WERI-Rb-1 (cell line): ENCODE measurements at regions not wholly inside any gene's neighbourhood (a gene's known extent, or its start where the extent isn't known, plus 50 kb on each side); places are given as distances from the start of the nearest gene placed in this dataset.

ENCODE experiments used
- DNase-seq: peaks from one replicate; pipeline ENCODE4 v3.0.0-alpha.2; 2020
- H3K27ac ChIP-seq: fragments of 250-450 bp; sonication (Bioruptor Pico); 2 replicates; pipeline ENCODE4 v1.5.1; 2020; ENCODE audit warnings: mild to moderate bottlenecking, moderate library complexity
- H3K27me3 ChIP-seq: fragments of 250-450 bp; sonication (Bioruptor Pico); 2 replicates; pipeline ENCODE4 v1.5.1; 2021; ENCODE audit warnings: mild to moderate bottlenecking, low read depth, moderate library complexity; ENCODE audit not compliant: insufficient read depth, severe bottlenecking
- H3K36me3 ChIP-seq: fragments of 250-450 bp; sonication (Bioruptor Pico); 2 replicates; pipeline ENCODE4 v1.5.1; 2020; ENCODE audit warnings: mild to moderate bottlenecking, moderate library complexity
- H3K4me3 ChIP-seq: 2 replicates; pipeline ENCODE4 v1.5.1; 2011; ENCODE audit warnings: low read depth, mild to moderate bottlenecking, control low read depth, low read length
- H3K9me3 ChIP-seq: fragments of 250-450 bp; sonication (Bioruptor Pico); 2 replicates; pipeline ENCODE4 v1.5.1; 2021; ENCODE audit warnings: mild to moderate bottlenecking, moderate library complexity; ENCODE audit not compliant: severe bottlenecking
- TF ChIP-seq, protein P1 (sequence below): IDR thresholded peaks from 2 replicates; pipeline ENCODE4 v1.5.1; 2011; ENCODE audit warnings: low read depth, mild to moderate bottlenecking, control low read depth, inconsistent platforms, low read length

DNA sequence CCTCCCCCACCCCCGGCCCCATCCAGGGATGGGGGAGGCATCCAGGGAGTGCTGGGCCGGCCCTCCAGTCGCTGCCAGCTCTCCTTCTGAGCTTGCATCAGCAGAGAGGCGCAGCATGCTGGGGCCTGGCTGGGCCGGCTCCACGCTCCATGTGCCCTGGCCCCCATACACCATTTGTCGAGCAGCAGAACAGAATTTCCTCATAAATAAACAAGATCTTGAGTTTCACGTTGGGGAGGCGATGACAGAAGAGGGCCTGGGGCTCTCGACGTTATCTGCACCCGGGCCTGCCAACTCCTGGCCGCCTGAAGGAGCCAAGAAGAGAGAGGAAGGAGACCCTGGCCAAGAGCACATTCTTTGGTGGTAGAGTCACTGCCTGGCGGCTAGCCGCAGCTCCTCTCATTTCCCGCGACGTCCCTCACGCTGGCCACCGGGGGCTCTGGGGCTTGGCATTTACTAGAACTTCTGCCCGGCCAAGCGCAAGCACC, 177.0 kb downstream of the FGF18 start:
- H3K27ac ChIP-seq = no peak overlapping the region
- H3K9me3 ChIP-seq = no peaks in the 10 kb centered on the region
- TF ChIP-seq, protein P1, sequence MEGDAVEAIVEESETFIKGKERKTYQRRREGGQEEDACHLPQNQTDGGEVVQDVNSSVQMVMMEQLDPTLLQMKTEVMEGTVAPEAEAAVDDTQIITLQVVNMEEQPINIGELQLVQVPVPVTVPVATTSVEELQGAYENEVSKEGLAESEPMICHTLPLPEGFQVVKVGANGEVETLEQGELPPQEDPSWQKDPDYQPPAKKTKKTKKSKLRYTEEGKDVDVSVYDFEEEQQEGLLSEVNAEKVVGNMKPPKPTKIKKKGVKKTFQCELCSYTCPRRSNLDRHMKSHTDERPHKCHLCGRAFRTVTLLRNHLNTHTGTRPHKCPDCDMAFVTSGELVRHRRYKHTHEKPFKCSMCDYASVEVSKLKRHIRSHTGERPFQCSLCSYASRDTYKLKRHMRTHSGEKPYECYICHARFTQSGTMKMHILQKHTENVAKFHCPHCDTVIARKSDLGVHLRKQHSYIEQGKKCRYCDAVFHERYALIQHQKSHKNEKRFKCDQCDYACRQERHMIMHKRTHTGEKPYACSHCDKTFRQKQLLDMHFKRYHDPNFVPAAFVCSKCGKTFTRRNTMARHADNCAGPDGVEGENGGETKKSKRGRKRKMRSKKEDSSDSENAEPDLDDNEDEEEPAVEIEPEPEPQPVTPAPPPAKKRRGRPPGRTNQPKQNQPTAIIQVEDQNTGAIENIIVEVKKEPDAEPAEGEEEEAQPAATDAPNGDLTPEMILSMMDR = no peak

DNA sequence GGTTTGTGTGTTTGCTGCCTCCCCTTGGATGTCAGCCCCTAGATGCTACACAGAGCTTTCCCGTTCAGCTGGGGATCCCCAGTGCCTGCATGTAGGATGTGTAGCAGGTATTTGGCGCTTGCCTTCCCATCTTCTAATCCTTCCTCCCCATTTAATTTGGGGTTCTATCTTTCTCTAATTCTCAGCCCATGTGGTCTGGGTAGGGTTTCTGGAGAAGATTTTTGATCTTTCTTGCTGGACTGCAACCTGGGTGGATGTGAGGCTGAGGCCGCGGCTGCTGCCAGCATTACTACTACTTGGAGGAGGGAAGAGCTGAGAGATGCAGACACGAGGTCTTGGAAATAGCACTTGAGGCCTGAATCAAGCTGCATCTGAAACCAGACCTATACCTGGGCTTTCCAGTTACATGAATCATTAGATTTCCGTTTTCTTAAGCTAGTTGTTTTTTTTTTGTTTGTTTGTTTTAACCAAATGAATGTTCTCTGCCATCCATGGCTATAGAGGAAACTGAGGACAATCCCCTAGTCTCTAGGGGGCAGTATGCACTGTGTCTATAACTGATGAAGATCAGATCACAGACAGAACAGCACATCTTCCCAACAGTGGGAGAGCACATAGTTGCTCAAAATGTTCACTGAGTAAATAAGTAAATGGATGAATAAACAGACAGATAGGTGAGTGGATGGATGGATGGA, 178.6 kb downstream of the FGF18 start:
- TF ChIP-seq, protein P1 = peak; percentile 31; the same call in 1 of the 2 replicates
- H3K27ac ChIP-seq = no peak overlapping the region
- peaks cover 9% of the 10 kb centered on the region for H3K27me3 ChIP-seq
- DNase-seq = no peak
- no peak overlapping the region for H3K4me3 ChIP-seq
- no peaks in the 10 kb centered on the region for H3K36me3 ChIP-seq
- no peaks in the 10 kb centered on the region for H3K9me3 ChIP-seq

More for the DNA sequence above, 177.0 kb downstream of the FGF18 start:
- Histone ChIP-seq H3K36me3 (no peaks in the 10 kb centered on the region), H3K27me3 (peaks cover 9% of the 10 kb centered on the region), H3K4me3 (no peak overlapping the region)
- no peak for DNase-seq

DNA sequence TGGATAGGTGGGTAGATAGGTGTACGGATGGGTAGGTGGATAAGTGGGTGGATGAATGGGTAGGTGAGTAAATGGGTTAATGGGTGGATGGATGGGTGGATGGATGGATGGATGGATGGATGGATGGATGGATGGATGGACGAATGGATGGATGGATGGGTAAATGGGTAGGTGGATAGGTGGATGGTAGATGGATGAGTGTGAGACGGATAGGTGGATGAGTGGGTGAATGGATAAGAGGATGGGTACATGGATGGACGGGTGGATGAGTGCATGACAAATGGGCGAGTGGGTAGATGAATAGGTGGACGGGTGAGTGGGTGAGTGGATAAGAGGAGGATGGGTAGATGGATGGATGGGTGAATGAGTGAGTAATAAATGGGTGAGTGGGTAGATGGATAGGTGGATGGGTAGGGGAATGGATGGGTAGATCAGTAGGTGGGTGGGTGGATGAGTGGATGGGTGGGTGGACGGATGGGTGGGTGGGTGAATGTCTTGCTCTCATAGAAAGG, 179.2 kb downstream of the FGF18 start:
- no peak for DNase-seq
- no peaks in the 10 kb centered on the region for H3K9me3 ChIP-seq
- peaks cover 9% of the 10 kb centered on the region for H3K27me3 ChIP-seq
- H3K4me3 ChIP-seq = no peak overlapping the region
- no peaks in the 10 kb centered on the region for H3K36me3 ChIP-seq
- TF ChIP-seq, protein P1 = no peak
- H3K27ac ChIP-seq = no peak overlapping the region

DNA sequence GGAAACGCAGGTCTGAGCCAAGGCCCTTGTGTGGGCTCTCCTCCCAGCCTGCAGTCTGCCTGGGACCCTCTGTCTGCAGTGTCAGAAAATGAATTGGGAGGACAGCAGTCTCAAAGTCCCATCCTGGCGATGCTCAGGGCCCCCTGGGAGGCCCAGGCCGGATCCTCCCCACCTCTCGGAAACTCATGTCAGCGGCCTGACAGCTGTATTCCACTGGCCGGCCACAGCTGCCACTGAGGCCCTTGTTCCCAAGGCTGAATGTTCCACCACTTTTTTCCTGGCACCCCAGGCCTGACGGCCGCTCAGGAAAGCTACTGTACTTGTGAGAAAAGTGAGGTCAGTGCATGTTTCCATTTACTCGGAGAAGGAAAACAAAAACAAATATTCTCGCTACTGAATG, 180.0 kb downstream of the FGF18 start:
- no peaks in the 10 kb centered on the region for H3K36me3 ChIP-seq
- TF ChIP-seq, protein P1 = no peak
- H3K4me3 ChIP-seq = no peak overlapping the region
- DNase-seq = no peak
- no peaks in the 10 kb centered on the region for H3K9me3 ChIP-seq
- no peak overlapping the region for H3K27ac ChIP-seq
- peaks cover 9% of the 10 kb centered on the region for H3K27me3 ChIP-seq

DNA sequence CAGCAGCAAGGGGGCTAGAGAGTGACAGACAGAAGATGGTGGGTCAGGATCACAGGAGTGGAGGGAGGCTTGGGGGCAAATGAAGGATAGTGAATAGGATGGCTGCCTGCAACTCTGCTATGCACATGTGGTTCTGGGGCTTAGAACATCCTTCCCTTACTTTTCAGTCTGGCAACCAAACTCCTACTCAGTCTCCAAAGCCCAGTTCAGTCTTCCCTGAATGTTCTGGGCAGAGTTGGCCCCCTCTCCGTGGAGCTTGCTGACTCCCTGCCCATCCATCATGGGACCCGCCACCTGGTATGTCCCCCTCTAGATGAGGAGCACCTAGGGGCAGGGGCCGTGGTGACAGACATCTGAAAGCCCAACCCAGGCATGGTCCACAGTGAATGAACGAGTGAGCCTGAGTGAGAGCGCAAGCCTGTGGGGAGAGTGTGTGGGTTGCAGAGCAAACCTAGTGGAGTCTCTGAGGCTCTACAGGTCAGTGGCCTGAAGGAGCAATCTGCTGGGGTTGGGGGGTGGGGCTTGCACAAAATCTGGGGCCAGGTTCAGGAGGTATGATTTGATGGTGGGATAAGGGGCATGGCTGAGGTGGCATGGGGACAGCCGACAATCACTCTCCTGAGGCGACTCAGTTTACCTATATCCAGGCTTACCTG, 180.6 kb downstream of the FGF18 start:
- TF ChIP-seq, protein P1 = no peak
- no peak overlapping the region for H3K27ac ChIP-seq
- H3K36me3 ChIP-seq = no peaks in the 10 kb centered on the region
- no peak overlapping the region for H3K4me3 ChIP-seq
- DNase-seq = no peak
- H3K9me3 ChIP-seq = no peaks in the 10 kb centered on the region
- H3K27me3 ChIP-seq = peaks cover 9% of the 10 kb centered on the region
